GM13977 (cell line): ENCODE measurements at regions not wholly inside any gene's neighbourhood (a gene's known extent, or its start where the extent isn't known, plus 50 kb on each side); places are given as distances from the start of the nearest gene placed in this dataset.

ENCODE experiments used
- DNase-seq: peaks from one replicate; pipeline ENCODE4 v3.0.0; 2012; ENCODE audit warnings: low spot score
- in situ Hi-C: fragments of 300-500 bp; cut with MboI; formaldehyde crosslinking; loops from one replicate; pipeline ENCODE4 v1.12.0; 2022; ENCODE audit warnings: low sequenced_read_pairs, low pct_unique_long_range_greater_than_20kb, mixed read lengths, inconsistent platforms; ENCODE audit not compliant: unreplicated experiment
- TF ChIP-seq, protein P1 (sequence below): IDR thresholded peaks from 2 replicates; pipeline ENCODE4 v1.5.1; 2012; ENCODE audit warnings: mild to moderate bottlenecking, control low read depth; ENCODE audit not compliant: insufficient read depth; ENCODE audit errors: extremely low read depth, missing control alignments

DNA sequence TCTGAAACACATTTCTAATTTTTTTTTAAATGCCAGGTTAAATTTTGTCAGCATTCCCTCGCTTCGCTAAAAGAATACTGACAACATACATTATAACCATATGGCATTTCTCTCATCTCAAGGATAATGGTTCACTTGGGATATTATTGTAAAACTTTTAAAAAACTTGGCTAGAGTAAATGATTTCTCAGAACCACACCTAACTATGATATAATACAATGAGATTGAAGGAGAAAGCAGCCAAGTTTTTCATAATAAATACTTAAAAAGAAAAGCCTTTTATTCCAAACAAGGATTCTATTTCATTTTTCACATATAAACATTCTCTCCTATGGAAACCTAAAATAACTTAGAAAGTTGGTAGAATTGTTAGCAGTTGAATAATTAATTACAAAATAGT lies 413.9 kb downstream of the HGF start:
- in situ Hi-C loops: no loop called here
- TF ChIP-seq, protein P1, sequence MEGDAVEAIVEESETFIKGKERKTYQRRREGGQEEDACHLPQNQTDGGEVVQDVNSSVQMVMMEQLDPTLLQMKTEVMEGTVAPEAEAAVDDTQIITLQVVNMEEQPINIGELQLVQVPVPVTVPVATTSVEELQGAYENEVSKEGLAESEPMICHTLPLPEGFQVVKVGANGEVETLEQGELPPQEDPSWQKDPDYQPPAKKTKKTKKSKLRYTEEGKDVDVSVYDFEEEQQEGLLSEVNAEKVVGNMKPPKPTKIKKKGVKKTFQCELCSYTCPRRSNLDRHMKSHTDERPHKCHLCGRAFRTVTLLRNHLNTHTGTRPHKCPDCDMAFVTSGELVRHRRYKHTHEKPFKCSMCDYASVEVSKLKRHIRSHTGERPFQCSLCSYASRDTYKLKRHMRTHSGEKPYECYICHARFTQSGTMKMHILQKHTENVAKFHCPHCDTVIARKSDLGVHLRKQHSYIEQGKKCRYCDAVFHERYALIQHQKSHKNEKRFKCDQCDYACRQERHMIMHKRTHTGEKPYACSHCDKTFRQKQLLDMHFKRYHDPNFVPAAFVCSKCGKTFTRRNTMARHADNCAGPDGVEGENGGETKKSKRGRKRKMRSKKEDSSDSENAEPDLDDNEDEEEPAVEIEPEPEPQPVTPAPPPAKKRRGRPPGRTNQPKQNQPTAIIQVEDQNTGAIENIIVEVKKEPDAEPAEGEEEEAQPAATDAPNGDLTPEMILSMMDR: no peak
- no peak for DNase-seq

GRCh38 chr7:81349044-81349443 lies 420.8 kb downstream of the HGF start:
- no peak for DNase-seq
- in situ Hi-C loops: no loop called here
- TF ChIP-seq, protein P1: no peak

- in situ Hi-C loops: no loop called here
- TF ChIP-seq, protein P1: no peak
- DNase-seq: no peak
Measured at GRCh38 chr7:81339946-81340345, 421.1 kb upstream of the SEMA3C start.

GRCh38 chr7:81333536-81333935 lies 414.7 kb upstream of the SEMA3C start:
- DNase-seq: no peak
- TF ChIP-seq, protein P1: no peak
- in situ Hi-C loops: no loop called here

DNA sequence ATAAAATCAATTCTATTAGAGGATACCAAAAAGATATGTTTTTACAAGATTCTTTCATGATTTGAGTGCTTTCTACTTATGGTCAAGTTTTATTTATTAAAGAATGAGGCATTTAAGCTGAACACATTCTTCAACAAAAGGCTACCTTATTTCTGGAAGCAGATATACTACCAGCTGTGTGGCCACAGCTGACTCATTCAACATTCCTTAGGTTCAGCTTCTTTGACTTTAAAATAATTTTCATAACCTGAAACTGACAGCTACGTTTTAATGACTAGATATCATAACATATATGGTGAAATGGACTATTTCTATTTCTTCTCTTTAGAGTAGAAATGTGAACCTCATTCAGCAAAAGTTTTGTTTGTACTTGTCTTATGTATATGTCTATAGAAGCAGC lies 414.2 kb upstream of the SEMA3C start:
- in situ Hi-C loops: no loop called here
- DNase-seq: no peak
- TF ChIP-seq, protein P1: no peak

DNA sequence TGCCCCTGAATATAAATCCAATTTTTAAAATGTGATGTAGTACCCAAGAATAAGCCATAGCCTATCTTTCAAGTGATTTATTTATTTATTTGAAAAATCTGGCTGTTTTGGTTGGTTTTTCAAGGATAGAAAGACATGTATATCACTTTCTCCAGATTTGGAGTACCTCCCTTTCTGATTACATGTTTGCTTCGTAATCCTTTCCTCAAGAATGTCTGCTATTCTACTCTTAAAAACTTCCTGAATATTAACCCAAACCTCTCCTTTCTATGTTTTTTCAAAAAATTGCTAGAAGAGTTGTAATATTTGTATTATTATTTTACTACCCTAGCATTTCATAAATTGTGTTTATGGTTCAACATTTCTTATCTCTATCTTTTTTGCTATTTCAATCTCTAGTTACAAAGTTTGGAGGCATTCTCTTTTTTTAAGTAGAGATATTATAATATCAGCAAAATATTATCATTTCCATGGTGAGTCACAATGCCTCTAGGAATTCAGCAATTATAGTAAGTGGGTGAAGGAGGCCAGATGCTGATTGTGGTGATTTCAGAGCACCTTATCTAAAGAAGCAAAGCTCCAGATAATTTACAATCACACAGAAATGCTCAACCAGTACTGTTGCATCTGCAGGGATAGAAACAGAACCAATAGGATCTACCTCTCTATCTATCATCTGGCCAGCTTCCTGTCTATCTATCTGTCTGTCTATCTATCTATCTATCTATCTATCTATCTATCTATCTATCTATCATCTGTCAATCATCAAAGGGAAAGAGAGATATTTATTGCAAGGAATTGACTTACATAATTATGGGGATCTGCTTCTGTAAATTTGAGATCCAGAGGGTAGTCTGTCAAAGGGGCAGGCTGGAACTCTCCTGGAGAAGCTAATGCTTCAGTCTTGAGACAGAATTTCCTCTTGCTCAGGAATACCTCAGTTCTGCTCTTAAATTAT lies 412.5 kb upstream of the SEMA3C start:
- in situ Hi-C loops: no loop called here
- TF ChIP-seq, protein P1: no peak
- DNase-seq: no peak
